Muscle layer of colon (tissue), 2 donors: ENCODE measurements at regions not wholly inside any gene's neighbourhood (a gene's known extent, or its start where the extent isn't known, plus 50 kb on each side); places are given as distances from the start of the nearest gene placed in this dataset.

Experiments
- H3K27ac ChIP-seq: one replicate; pipeline ENCODE4 v1.7.0; 2013; ENCODE audit warnings: low read depth, mild to moderate bottlenecking, low read length, moderate library complexity
- H3K27me3 ChIP-seq, 2 donors: one replicate each; pipeline ENCODE4 v1.7.0; 2013; ENCODE audit warnings: low read length in 2 of 2, mild to moderate bottlenecking in 2 of 2; ENCODE audit not compliant: insufficient read depth in 2 of 2, control insufficient read depth in 1 of 2
- H3K36me3 ChIP-seq: one replicate; pipeline ENCODE4 v1.7.0; 2013; ENCODE audit warnings: mild to moderate bottlenecking, low read length; ENCODE audit not compliant: insufficient read depth
- H3K4me1 ChIP-seq: one replicate; pipeline ENCODE4 v1.7.0; 2013; ENCODE audit warnings: mild to moderate bottlenecking, low read length; ENCODE audit not compliant: insufficient read depth
- H3K4me3 ChIP-seq, 2 donors: one replicate each; pipeline ENCODE4 v1.7.0; 2013; ENCODE audit warnings: low read length in 2 of 2, low read depth in 1 of 2, mild to moderate bottlenecking in 1 of 2, moderate library complexity in 1 of 2
- H3K9ac ChIP-seq: one replicate; pipeline ENCODE4 v1.7.0; 2013; ENCODE audit warnings: low read length
- H3K9me3 ChIP-seq: one replicate; pipeline ENCODE4 v1.7.0; 2013; ENCODE audit warnings: mild to moderate bottlenecking, low read length
- donor health status: abdominal sarcoma.
- donor health status: Adenocarcinoma of cecum.

DNA sequence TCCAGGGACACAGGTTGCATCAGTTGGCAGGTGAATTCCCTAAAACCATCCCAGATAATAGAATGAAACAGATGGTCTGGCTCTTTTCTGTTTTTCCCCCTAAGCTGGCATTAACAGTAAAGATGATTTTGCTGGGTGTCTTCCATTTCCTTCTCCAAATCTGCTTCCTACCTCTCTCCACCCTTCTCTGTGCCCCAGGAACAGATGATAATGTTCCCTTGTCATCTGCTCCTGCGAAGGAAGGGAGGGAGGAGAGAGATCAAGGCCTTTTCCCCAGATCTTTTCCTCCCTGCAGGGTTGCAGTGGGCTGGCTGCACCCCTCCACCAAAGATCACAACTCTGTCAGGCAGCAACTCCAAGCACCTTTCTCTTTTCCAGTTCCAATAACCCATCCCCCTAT lies 156.5 kb upstream of the PRDM1 start:
- Histone ChIP-seq H3K9me3 (no peaks in the 10 kb centered on the region), H3K4me1 (no peaks in the 10 kb centered on the region), H3K4me3 (no peak overlapping the region), H3K36me3 (no peaks in the 10 kb centered on the region), H3K27ac (no peak overlapping the region), H3K9ac (no peak overlapping the region), H3K27me3 (no peaks in the 10 kb centered on the region)

DNA sequence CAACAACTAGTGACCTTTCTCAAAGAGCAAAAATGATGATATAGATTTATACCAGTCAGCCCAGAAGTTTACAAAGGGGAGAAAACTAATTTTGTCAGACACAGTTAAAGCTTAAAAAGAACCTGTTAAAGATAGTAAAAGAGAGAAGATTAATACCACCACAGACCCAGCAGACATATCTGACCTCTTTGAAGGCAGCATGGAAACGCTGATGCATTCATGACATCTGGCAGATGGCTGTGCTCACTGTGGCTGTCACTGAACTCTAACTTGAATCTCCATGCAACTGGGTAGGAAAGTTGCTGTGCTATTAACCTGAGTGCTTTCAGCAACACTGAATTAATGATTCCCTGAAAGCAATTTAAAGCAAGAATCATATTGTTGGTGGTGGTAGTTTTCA lies 159.8 kb upstream of the PRDM1 start:
- H3K27me3 ChIP-seq, result no peaks in the 10 kb centered on the region
- no peak overlapping the region for H3K27ac ChIP-seq
- no peak overlapping the region for H3K4me3 ChIP-seq
- H3K36me3 ChIP-seq, result no peaks in the 10 kb centered on the region
- no peaks in the 10 kb centered on the region for H3K9me3 ChIP-seq
- H3K9ac ChIP-seq, result no peak overlapping the region
- H3K4me1 ChIP-seq, result no peaks in the 10 kb centered on the region

DNA sequence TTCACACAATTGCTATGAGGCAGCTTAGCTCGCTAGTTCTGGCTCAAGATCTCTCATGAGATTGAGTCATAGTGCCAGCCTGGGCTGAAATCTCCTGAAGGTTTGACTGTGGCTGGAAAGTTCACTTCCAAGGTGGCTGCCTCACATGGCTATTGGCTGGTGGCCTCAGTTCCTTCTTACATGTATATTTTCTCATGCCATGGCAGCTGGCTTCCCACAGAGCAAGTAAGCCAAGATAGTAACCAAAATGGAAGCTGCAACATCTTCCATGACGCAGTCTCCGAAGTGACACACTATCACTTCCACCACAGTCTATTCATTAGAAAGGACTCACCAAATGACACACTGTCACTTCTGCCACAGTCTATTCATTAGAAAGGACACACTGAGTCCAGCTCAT lies 160.4 kb upstream of the PRDM1 start:
- Histone ChIP-seq H3K9ac (no peak overlapping the region), H3K27ac (no peak overlapping the region), H3K4me3 (no peak overlapping the region), H3K4me1 (no peaks in the 10 kb centered on the region), H3K27me3 (no peaks in the 10 kb centered on the region), H3K9me3 (no peaks in the 10 kb centered on the region), H3K36me3 (no peaks in the 10 kb centered on the region)

DNA sequence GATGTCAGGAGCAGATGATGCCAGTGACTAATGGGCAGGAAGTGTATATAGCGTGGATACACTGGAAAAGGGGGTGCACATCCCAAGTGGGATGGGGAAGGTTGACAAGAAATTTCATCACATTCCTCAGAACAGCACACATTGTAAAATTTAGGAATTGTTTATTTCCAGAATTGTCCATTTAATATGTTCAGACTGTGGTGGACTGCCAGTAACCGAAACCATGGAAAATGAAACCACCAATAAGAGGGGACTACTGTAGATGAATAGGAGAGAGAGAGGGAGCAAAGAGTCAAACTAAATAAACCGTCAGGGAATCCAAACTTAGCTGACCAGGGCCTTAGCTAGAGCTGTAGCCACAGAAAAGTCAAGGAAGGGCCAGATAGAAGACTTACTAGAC lies 164.4 kb upstream of the PRDM1 start:
- H3K36me3 ChIP-seq, result no peaks in the 10 kb centered on the region
- H3K27ac ChIP-seq, result no peak overlapping the region
- no peak overlapping the region for H3K4me3 ChIP-seq
- H3K9ac ChIP-seq, result no peak overlapping the region
- no peaks in the 10 kb centered on the region for H3K27me3 ChIP-seq
- H3K4me1 ChIP-seq, result no peaks in the 10 kb centered on the region
- H3K9me3 ChIP-seq, result no peaks in the 10 kb centered on the region

DNA sequence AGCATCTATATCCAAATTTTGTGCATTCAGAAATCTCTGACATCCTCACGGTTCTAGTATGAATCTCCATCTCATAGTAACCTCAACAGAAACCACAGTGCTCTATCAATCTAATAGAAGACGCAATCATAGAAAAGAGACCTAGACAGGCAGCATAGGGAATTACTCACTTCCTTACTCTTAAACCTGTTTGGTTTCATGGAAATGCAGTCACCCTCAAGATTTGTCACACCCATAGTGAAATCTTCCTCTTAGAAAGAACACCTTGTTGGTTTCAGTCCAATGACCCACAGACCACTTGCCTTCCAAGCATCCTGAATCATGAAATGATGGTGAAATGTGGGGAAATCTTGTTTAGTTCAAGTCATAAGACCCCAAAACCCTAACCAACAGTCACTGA lies 166.1 kb upstream of the PRDM1 start:
- H3K36me3 ChIP-seq, result no peaks in the 10 kb centered on the region
- no peaks in the 10 kb centered on the region for H3K9me3 ChIP-seq
- no peaks in the 10 kb centered on the region for H3K27me3 ChIP-seq
- H3K9ac ChIP-seq, result no peak overlapping the region
- no peak overlapping the region for H3K27ac ChIP-seq
- H3K4me3 ChIP-seq, result no peak overlapping the region
- no peaks in the 10 kb centered on the region for H3K4me1 ChIP-seq

DNA sequence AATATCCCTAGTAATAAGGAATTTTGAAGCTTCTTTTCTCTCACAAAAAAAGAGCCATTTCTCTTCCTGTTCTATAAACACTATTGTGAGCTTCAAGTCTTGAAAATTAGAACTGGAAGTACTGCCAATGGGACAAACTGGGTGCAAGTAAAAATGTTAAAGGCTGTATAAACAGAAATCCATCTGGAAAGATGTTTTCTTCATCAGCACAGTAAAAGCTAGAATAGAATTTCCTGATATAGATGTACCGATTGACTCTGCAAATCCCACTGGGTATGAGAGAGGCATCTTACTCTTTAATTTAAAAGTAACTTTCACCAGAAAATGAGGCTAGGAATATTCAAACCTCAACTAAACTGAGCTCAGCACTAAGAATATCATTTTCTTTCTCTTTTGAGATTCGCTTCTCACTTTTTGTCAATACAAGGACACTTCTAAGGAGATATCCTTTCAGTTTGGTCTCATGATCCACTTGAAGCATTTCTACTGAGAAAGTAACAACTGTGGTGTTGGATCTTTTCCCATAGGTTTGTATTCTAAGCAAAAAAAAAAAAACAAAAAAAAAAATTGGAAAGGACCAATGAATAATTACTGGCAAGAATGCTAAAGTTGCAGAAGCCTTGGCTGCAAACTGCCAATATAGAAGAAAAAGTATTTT lies 169.0 kb upstream of the PRDM1 start:
- H3K27me3 ChIP-seq, result no peaks in the 10 kb centered on the region
- H3K27ac ChIP-seq, result no peak overlapping the region
- no peak overlapping the region for H3K9ac ChIP-seq
- H3K4me3 ChIP-seq, result no peak overlapping the region
- no peaks in the 10 kb centered on the region for H3K36me3 ChIP-seq
- no peaks in the 10 kb centered on the region for H3K4me1 ChIP-seq
- no peaks in the 10 kb centered on the region for H3K9me3 ChIP-seq

DNA sequence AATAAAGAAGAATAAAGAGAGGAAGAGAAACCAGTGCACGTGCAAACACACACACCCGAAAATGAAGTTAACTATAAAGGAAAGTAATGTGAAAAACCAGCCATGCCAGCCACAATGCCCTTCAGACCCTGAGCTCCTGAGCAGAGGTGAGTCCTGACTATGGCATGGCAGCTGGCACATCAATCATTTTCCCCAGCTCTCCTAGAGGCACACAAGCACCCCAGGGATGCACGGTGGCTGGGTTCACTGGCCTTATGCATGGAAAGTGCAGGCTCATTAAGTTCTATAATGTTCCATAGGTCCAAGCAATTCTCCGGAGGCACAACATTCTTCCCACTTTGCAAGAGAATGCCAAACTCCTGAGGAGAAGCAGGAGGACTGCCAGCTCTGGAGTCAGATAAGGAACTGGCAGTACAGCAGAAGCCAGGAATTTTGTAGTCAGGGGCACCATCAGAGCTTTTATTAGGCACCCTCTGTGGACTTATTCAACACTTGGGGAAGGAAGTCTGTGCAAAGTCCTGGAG lies 175.0 kb upstream of the PRDM1 start:
- H3K4me3 ChIP-seq, result no peak overlapping the region
- no peaks in the 10 kb centered on the region for H3K27me3 ChIP-seq
- H3K9me3 ChIP-seq, result no peaks in the 10 kb centered on the region
- H3K4me1 ChIP-seq, result no peaks in the 10 kb centered on the region
- H3K9ac ChIP-seq, result no peak overlapping the region
- no peak overlapping the region for H3K27ac ChIP-seq
- no peaks in the 10 kb centered on the region for H3K36me3 ChIP-seq

DNA sequence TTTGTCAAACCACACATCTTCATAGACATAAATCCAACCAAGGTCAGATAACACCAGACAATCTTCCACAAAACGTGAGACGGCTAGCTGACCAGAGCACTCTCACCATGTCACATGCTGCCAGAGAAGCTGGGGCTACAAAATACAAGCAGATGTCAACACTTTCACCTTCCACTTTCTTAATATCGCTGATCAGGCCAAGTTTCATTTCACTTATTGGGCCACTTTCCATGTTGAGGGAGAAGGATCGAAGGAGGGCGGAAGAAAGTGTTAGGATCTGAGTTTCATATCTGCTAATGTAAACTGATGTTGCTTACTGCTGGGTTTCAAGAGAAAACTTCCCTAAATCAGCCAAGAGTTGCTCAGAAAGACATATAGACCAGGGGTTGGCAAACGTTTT lies 177.0 kb upstream of the PRDM1 start:
- no peaks in the 10 kb centered on the region for H3K36me3 ChIP-seq
- H3K27me3 ChIP-seq, result no peaks in the 10 kb centered on the region
- no peak overlapping the region for H3K4me3 ChIP-seq
- H3K4me1 ChIP-seq, result no peaks in the 10 kb centered on the region
- no peak overlapping the region for H3K27ac ChIP-seq
- no peaks in the 10 kb centered on the region for H3K9me3 ChIP-seq
- no peak overlapping the region for H3K9ac ChIP-seq

DNA sequence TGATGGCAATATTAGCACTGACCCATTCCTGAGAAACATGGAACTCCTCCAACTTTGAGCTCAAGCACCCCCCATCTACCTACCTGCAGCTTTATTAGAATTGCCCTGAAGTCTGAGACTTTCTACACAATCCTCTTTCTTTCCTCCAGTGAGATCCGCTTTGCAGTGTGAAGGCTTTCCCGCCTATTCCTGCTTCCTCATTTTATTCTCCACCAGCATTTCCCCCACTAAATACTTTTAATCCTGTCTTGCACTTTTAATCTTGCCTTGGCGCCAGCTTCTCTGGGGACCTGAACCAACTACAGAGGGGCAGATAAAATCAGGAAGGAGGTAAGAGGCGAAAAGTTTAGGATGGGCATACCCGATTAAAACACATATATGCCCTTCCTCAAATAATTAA lies 178.1 kb upstream of the PRDM1 start:
- no peak overlapping the region for H3K27ac ChIP-seq
- H3K4me3 ChIP-seq, result no peak overlapping the region
- no peaks in the 10 kb centered on the region for H3K4me1 ChIP-seq
- H3K9ac ChIP-seq, result no peak overlapping the region
- H3K9me3 ChIP-seq, result no peaks in the 10 kb centered on the region
- no peaks in the 10 kb centered on the region for H3K27me3 ChIP-seq
- no peaks in the 10 kb centered on the region for H3K36me3 ChIP-seq

DNA sequence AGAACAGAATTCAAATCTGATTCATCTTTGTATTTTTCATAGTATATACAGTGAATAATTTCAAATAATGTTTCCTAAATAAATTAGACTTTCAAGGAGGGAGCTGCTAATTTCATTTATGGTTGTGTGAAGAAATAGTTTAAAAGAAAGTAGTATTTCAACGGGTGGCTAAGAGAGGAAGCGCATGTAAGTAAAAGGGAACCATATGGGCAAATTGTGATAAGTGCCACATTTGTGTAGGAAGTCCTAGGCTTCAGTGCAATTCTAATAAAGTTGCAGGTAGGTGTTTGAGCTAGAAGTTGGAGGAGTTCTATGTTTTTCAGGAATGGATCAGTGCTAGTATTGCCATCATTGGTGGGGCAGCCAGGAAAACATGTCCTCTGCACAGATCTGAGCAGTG lies 178.8 kb upstream of the PRDM1 start:
- Histone ChIP-seq H3K27me3 (no peaks in the 10 kb centered on the region), H3K27ac (no peak overlapping the region), H3K9ac (no peak overlapping the region), H3K4me3 (no peak overlapping the region), H3K4me1 (no peaks in the 10 kb centered on the region), H3K9me3 (no peaks in the 10 kb centered on the region), H3K36me3 (no peaks in the 10 kb centered on the region)

DNA sequence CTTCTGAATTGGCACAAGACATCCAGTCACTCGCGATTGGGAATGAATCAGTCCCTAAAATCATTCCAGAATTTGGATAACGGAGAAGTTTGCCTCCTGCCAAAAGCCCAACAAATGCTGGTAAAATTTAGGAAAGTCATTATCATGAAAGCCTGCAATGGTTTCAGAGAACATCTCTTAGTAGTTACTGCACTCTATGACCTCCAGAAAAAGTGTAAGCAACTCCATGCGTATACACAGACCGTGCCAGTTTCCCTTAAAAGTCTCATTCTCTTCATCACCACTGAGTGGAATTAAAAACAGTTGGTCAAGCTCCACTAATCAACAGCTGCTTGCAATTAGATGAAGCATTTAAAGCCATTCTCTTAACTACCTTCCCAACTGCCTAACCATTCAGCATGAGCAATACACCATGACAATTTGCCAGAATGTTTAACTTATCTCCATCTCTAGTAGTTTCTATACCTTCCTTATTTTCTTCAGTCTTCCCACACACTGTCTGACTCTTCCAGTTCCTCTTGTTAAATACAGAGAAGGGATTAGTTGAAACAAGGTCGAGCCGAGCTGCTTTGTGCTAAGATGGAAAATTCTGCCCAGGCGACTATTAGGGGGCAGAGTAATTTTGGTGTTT lies 183.6 kb upstream of the PRDM1 start:
- no peak overlapping the region for H3K4me3 ChIP-seq
- no peaks in the 10 kb centered on the region for H3K4me1 ChIP-seq
- no peaks in the 10 kb centered on the region for H3K27me3 ChIP-seq
- no peaks in the 10 kb centered on the region for H3K36me3 ChIP-seq
- H3K9ac ChIP-seq, result no peak overlapping the region
- H3K27ac ChIP-seq, result no peak overlapping the region
- H3K9me3 ChIP-seq, result no peaks in the 10 kb centered on the region

DNA sequence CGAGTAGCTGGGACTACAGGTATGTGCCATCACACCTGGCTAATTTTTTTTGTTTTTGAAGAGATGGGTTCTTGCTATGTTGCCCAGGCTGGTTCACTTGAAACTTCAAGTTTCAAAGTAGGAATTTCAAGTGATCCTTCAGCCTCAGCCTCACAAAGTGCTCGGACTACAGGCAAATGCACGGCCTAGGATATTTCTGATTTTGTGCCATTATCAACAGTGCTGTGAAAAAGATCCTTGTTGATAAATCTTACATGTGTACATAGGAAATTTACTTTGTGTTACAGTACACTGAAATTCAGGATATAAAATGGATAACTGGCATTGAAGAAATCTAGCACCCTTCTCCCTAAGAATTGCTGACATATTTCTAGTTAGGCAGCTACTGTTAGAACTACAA lies 184.6 kb upstream of the PRDM1 start:
- H3K36me3 ChIP-seq, result no peaks in the 10 kb centered on the region

More for the DNA sequence above, 184.6 kb upstream of the PRDM1 start:
- H3K4me1 ChIP-seq, result no peaks in the 10 kb centered on the region
- H3K9ac ChIP-seq, result no peak overlapping the region
- no peaks in the 10 kb centered on the region for H3K9me3 ChIP-seq
- no peak overlapping the region for H3K27ac ChIP-seq
- H3K4me3 ChIP-seq, result no peak overlapping the region
- no peaks in the 10 kb centered on the region for H3K27me3 ChIP-seq
